GM18499 (cell line): ENCODE measurements at regions not wholly inside any gene's neighbourhood (a gene's known extent, or its start where the extent isn't known, plus 50 kb on each side); places are given as distances from the start of the nearest gene placed in this dataset.
A peak's percentile ranks its signal among the peaks of the same experiment; 100 is the strongest.
"Not testable (repeated sequence)": the region's sequence is repeated elsewhere in the genome, so short reads cannot be mapped to it uniquely, and the experiment has no call there.

Source experiments
- ATAC-seq: cut with Tn5 transposase; IDR thresholded peaks from one replicate; pipeline ENCODE4 v1.9.1; 2021; ENCODE audit warnings: moderate number of reproducible peaks; ENCODE audit not compliant: insufficient read depth, unreplicated experiment

- ATAC-seq = not testable (repeated sequence)
Measured at GRCh38 chr5:97234380-97234779, 51.3 kb upstream of the RIOK2 start.

GRCh38 chr5:97242341-97242740 lies 59.3 kb upstream of the RIOK2 start:
- ATAC-seq = no peak

GRCh38 chr5:97243353-97243752 lies 60.3 kb upstream of the RIOK2 start:
- no peak for ATAC-seq

GRCh38 chr5:97245386-97245785 lies 62.3 kb upstream of the RIOK2 start:
- no peak for ATAC-seq

- ATAC-seq = no peak
Measured at GRCh38 chr5:97250113-97250512, 67.1 kb upstream of the RIOK2 start.

GRCh38 chr5:97266076-97266475 lies 83.0 kb upstream of the RIOK2 start:
- ATAC-seq = no peak

GRCh38 chr5:97266576-97266975 lies 83.5 kb upstream of the RIOK2 start:
- ATAC-seq = no peak

- ATAC-seq = no peak
Measured at GRCh38 chr5:97267767-97268166, 84.7 kb upstream of the RIOK2 start.

GRCh38 chr5:97276474-97277120 lies 93.5 kb upstream of the RIOK2 start:
- ATAC-seq = no peak

- ATAC-seq = no peak
Measured at GRCh38 chr5:97281257-97281656, 98.2 kb upstream of the RIOK2 start.

- peak; percentile 94 for ATAC-seq
Measured at GRCh38 chr5:97297063-97297703, 114.1 kb upstream of the RIOK2 start.

GRCh38 chr5:97297704-97298091 lies 114.7 kb upstream of the RIOK2 start:
- ATAC-seq = no peak

GRCh38 chr5:97301181-97301580 lies 118.1 kb upstream of the RIOK2 start:
- not testable (repeated sequence) for ATAC-seq

- ATAC-seq = no peak
Measured at GRCh38 chr5:97338729-97339128, 155.7 kb upstream of the RIOK2 start.

GRCh38 chr5:97355775-97356174 lies 172.7 kb upstream of the RIOK2 start:
- ATAC-seq = peak; percentile 89

- no peak for ATAC-seq
Measured at GRCh38 chr5:97363577-97363976, 180.5 kb upstream of the RIOK2 start.

- no peak for ATAC-seq
Measured at GRCh38 chr5:97364731-97365130, 181.7 kb upstream of the RIOK2 start.

- no peak for ATAC-seq
Measured at GRCh38 chr5:97365163-97365845, 182.3 kb upstream of the RIOK2 start.

- no peak for ATAC-seq
Measured at GRCh38 chr5:97365918-97366317, 182.9 kb upstream of the RIOK2 start.

- no peak for ATAC-seq
Measured at GRCh38 chr5:97375959-97376358, 192.9 kb upstream of the RIOK2 start.

GRCh38 chr5:97377582-97377981 lies 194.5 kb upstream of the RIOK2 start:
- no peak for ATAC-seq

- no peak for ATAC-seq
Measured at GRCh38 chr5:97383996-97384395, 200.9 kb upstream of the RIOK2 start.
